ENCODE measurements at regions not wholly inside any gene's neighbourhood (a gene's known extent, or its start where the extent isn't known, plus 50 kb on each side); places are given as distances from the start of the nearest gene placed in this dataset.

- no peak for TF ChIP-seq CTCF (IDR thresholded peaks at IDR 0.05)
- no peak for TF ChIP-seq EZH2 (IDR thresholded peaks at IDR 0.05)
Observed at GRCh38 chr18:27361477-27361876, 176.4 kb upstream of the CHST9 start.
